HG03565 (cell line): ENCODE measurements at regions not wholly inside any gene's neighbourhood (a gene's known extent, or its start where the extent isn't known, plus 50 kb on each side); places are given as distances from the start of the nearest gene placed in this dataset.

Source experiments
- ATAC-seq: cut with Tn5 transposase; IDR thresholded peaks from one replicate; pipeline ENCODE4 v1.9.1; 2021; ENCODE audit warnings: mild to moderate bottlenecking, moderate library complexity; ENCODE audit not compliant: unreplicated experiment

DNA sequence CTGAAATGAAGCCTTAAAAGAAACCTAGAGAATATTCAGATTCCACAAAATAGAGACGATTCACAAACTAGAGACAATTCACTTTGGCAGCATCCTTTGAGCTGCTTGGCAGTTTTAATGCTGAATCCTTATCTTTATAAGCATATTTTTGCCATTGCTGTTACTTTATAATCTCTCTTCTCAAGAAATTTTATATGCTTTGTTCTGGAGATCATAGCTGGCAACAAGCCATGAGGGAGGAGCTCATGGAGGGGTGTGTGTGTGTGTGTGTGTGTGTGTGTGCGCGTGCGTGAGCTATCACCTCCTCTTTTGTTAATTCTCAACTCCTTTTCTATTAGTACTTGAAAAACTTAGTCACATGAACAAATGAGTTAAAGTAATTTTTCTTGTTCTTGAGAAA lies 495.0 kb upstream of the RGMA start:
- no peak for ATAC-seq

DNA sequence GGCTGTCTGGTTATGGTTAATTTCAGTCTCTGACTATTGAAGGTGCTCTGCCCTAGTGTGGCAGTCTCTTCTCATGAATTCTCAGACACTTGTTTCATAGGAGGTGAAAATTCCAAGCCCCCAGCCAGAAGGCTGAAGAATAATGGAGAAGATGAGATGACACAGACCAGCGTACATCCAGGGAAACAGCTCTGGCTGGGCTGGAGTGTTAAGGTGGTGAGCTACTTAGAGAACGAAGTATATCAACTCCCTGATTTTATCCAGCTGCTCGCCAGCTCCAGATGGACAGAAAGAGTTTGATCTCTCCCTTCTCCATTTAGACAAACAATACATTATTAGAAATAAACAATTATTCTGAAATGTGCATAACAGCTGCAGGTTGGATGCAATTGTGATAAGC lies 494.5 kb upstream of the RGMA start:
- no peak for ATAC-seq

DNA sequence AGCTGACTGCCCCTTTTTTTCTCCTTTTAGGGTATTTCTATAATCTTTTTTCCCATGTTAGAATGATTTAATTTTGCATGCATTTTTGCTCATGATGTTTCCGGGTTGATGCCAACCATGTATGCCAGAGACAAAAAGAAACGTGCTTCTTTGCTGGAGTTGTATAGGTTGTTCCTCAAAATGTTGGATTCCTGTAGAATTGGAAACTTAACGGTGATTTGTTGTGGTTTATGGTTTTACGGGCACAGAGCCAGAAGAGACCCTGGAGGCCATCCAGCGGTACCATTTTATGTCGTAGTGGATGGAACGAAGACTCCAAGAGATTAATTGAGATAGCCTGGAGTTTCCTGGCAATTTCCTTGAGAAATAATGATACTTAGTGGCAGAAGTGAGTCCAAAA lies 481.5 kb upstream of the RGMA start:
- ATAC-seq = no peak

DNA sequence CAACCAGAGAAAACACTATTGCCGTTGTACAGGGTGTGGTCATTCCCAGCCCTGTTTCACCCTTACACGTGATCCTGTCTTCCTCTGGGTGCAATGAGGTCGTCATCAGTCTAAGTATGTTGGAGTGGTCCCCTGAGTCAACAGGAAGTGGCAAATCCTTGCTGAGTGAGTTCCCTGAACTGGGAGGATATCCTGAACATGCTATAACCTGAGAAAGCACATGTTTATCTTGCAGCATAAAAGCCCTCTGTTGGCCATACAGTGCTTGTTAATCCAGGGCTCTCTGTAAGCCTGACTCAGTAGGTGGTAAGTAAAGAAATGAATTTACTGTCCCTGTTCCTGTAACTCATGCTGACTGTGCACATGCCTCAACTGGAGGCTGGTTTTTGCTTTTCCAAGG lies 477.8 kb upstream of the RGMA start:
- no peak for ATAC-seq

DNA sequence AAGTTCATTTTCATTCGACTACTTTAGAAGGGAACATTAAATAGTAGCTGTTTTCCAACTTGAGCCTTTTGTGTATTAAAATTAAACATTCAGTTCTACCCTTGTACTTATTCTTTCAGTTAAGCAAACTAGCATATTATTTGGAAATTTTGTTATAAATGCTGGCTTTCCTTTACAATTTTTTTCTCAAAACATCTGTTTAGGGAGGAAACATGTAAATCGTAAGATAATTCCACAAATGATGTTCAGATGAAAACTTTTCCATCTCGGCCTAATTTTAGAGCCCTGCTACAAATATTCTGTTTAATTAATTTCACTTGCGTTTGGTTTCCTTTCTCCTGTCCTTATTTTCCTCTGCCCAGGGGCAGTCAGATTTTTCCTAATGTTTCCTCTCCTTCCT lies 476.2 kb upstream of the RGMA start:
- ATAC-seq = no peak

DNA sequence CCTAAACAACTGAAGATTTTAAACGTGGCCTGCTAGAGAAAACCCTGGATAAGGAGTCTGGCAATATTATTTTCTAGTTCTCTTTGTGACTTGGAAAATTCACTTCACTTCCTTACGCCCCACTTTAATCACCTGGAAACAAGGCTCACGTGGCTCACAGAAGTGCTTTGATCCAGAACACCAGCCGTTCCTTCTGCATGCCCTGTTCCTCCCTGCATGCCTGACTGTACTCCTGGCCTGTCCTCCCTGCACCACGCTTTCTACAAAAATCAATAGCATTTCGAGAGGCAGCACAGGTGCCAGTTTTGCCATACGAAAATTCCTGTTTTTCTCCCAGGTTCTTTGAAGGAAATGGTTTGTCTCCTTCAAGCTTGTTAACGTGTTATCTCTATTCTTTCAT lies 474.2 kb upstream of the RGMA start:
- no peak for ATAC-seq

DNA sequence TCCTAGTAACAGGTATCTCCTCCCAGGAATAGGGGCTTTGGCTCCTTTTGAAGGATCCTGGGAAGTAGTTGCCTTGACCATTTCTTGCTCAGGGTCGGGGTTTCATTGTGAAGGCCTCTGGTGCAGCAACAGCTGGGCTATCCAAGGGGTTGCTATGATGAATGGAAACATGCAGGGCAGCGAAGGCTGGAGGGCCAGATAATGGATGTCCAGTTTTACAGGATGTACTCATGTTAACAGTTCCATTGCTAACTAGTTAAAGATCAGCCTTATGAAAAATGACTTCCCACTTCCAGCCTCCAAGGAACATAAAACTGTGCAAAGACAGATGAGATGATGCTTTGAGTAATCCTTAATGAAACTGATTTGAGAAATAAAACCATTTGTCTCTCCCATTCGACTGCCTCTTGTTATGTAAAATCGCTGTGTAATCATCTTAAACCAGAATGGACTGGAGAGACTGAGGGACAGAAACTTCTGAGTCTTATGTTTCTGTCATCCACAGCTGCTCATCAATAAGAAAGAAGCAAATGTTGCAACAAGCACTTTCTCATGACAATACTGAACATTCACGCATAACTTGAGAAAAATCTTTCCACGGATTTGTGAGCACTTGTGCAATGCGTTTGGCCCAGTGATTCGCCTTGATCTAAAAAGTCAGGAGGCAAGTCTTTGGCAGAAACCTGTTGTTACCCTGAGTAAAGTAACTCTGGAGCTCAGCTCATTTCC lies 473.5 kb upstream of the RGMA start:
- no peak for ATAC-seq

DNA sequence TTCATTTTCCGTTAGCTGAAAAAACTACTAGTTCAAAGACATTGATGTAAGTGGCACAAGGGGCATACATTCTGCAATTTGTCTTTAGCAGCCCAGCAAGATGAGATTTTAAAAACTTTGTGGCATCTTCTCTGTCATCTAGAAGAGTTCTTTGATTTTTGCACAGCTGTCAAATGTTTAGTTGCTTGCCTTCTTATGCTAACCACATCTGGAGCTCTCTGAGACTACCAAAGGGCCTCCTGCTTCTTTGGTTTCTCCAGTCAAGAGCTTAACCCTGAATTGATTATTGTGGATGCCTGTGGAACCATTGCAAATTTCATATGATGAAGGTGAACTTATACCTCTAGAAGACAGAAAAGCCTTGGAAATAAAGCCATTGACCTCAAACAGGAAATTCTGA lies 468.7 kb upstream of the RGMA start:
- ATAC-seq = no peak

DNA sequence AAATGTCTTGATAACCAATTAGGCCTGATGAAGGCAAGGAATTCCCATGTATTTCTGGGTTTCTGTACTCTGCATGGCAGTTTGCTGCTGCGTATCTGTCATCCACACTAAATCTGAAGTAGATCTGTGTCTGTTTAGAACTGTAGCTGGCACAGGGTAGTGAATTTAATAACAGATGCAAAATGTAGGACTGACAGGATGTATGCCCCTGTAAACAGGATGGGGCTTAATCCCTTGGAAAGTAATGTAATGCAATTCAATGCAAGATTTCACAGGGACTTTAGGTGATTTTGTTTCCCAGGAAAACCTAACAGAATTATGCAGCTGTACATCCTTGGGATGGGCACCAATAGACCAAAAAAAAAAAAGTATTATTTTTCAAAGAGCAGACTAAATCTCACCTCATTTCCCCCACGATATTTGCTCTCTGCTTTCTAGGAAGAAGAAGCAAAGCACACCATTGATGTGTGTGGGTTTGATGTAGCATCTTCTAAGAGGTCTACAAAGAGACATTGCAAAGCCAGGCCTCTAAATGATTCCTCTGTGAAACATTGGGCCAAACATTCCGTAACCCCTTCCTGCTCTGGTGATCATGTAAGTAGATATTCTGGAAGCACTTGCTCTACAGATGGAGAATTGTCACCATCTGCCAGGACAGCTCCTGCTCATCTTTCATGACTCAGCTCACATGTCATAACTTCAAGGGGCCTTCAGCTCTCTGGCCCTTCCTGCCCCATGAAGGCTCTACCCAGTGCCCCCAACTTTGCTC lies 464.3 kb upstream of the RGMA start:
- ATAC-seq = no peak

DNA sequence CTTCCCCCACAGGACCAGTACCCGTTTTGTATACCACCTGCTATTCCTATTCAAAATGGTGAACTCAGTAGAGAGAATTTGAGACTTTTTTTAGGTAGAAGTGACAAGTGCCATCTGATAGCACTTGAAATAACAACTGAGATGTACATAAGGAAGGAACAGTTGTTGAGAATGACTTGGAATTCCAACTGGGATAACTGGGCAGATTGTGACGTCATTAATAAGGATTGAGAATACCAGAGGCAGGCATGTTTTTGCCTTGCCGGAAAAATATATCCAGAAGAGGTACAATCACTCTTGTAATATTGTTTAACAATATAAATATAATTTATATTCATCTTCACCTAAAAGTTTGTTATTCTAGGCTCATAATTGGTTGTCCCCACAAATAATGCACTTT lies 454.1 kb upstream of the RGMA start:
- ATAC-seq = no peak

DNA sequence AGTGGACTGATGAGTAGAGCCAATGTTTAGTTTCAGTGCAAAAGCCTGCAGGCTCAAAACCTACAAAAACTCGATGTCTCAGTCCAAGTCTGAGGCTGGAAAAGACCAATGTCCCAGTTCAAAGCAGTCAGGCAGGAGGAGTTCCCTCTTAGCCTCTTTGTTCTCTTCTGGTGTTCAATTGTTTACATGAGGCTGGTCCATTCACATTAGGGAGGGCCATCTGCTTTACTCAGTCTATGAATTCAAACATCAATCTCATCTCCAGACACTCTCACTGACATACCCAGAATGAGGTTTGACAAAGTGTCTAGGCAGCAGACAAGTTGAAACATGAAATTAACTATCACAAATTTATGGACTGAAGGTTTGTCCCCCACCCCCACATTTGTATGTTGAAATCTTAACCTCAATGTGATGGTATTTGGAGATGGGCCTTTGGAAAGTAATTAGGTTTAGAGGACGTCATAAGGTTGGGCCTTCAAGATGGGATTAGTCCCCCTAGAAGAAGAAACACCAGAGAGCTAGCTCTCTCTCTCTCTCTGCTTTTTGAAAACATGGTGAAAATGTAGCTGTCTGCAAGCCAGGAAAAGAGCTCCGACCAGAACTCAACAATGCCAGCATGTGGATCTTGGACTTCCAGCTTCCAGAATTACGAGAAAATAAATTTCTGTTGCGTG lies 438.5 kb upstream of the RGMA start:
- ATAC-seq = no peak

DNA sequence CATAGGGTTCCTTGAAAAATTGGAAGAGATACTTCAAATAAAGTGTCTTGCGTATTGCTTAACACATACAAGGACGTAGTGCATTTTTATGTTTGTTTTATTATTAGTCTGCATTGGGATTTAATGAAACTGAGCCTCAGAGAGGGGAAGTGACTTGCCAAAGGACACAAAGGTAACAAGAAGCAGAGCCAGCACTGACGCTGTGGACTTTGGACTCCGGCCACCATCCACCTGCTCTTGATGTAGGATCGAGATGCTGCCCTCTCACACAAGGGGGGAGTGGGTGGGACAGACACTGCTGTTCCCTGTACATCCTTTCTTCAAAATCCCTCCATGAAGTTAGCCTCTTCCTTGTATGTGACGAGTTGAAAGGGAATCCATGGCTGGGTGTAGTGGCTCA lies 435.4 kb upstream of the RGMA start:
- ATAC-seq = no peak

DNA sequence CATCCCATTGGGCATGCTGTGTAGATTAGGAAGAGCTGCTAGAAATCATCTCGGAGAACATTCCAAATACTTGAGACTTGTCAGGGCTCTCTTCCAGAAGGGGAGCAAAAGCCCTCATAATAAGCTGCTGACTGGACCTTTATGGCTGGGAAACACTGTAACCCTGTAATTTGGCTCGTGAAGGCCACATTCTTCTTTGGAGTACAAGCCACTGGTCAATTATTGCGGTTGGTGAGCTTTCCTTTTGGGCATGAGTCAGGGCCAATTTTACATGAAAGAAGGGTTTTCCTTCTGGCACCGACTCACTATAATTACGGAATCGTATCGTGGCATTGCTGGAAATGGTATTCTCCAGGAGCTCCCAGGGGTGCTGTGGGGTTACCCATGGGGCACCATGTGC lies 434.5 kb upstream of the RGMA start:
- no peak for ATAC-seq

DNA sequence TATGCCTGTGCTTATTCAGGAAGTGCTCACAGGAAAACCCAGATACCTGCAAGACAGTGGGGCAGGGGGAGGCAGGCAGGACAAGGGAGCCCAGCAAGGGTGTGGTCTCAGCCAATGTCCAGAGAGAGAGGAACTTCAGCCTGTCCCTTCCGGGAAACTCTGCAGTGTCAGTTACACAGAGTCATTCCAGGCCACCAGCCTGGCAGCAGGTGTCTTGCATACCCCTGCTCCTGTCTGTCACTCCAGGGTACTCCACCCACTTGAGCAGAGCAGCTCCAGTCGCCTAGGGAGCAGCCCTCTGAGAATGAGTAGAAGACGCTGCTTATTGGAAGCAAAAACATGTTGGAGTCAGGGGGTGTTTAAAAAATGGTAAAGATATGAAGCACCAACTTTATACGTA lies 431.2 kb upstream of the RGMA start:
- ATAC-seq = no peak

DNA sequence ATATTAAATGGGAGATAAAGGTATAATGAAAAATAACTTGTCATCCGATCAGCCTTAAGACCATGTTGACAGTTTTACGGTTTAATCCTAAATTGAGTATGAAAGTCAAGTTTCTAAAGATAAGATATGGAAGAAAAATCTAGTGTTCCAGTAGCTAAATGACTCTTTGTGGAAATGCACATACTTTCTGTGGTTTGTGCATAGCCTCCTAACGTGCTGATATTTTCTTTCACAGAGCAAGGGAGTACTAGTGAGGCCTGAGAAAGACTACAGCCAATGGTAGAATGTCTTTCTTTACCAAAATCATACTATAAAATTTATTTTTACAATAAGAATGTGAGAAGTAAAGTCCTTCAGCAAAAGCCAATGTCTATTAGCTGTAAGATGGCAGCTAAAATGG lies 430.6 kb upstream of the RGMA start:
- no peak for ATAC-seq

DNA sequence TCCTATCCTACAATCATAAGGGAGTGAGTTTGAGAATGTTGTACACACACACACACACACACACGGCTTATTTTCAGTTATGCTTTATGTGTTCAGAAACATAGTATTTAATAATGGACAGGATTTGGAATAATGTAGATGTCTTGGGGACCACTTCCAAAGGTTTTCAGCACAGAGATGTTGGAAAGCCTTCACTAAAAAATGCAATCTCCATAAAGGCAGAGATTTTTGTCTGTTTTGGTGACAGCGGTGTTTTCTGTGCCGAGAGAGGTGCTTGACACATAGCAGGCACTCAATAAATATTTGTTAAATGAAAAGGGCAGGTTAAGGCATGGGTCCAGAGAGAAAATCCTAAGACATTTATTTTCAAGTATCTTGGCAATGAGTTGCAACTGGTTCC lies 428.2 kb upstream of the RGMA start:
- no peak for ATAC-seq

DNA sequence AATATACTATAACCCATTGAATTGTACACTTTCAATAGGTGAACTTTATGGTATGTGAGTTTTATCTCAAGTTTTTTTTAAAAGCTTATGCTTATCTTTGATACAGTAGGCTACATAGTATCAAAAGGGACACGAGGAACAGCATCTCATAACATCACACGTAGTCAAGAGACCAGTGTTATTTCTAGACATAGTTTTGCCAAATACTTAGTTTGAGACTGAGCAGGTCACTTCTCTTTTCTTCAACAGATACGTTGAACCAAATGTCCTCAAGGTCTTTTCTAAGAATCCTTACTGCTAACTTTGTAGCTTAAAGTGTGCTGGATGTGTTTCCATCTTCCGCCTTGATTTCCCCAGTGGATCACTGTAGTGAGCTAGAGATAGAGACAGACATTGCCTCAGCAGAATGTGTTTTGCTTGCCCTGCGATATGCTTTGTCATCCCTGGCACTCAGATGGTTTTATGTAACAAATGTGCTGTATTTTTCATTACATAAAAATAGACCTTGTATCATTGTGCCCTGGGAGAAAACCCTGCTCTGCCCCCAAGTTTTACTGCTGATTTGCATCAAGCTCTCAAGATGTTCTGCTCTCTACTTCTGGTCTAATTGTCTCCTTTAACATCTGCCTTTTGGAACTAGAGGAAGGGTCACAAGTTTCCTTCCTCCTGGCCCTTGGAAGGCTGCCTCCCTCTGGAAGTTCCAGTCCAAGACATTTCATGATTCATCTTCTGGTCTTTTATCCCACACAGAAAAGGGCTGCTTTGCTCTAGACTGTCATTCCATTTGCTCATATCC lies 426.4 kb upstream of the RGMA start:
- ATAC-seq = no peak

DNA sequence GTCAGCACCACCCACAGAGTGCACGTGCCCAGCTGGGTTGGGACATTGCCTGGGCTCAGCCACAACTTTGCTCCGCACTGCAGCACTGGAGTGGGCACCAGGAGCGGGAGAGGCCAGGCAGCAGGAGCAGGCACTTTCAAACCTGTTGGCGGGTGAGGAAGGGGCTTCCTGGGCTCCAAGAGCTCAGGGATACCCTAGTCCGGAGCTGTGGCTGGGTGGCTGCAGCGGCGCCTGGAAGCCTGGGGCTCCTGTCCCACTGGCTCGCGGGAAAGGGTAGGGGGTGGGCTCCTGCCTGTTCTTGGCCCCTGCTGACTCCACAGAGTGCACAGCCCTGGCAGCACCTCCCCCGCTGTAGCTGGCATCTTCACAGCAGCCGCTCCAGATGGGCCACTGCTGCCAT lies 417.6 kb upstream of the RGMA start:
- ATAC-seq = no peak

DNA sequence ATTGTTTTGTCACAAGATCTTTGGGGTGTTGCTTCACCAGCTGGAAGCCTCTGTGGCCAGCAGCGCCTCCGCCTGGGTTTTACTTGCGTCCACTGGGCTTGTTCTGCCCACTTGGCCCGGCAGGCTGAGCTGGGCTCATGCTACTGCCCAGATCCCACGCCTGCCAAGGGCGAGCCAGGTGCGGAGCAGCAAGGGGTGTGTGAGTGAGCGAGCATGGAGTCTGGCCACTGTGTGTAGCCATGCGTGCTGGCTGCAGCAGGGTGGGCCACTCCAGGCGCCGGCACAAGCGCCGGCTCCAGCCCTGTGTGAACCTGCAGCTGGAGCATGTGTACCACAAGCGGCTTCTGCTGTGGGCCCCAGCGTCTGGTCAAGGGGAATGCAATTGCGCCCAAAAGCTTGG lies 416.5 kb upstream of the RGMA start:
- no peak for ATAC-seq

DNA sequence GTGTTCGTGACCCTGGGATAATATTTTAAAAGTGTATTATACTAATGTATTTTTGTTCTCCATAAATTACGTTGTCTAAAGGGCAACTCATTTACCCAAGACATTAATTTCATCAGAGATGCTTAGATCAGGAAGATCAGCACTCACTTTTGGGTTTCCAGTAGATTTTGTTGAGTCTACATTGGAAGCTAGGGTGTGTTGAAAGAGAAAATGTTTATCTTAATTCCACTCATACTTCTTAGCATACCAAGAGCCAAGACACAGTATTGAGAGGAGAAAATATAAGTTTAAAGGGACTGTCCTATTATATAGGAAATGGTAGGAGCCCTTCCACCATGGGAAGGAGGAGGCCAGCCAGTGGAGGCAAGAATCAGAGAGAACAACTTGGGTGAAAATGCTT lies 412.9 kb upstream of the RGMA start:
- ATAC-seq = no peak

DNA sequence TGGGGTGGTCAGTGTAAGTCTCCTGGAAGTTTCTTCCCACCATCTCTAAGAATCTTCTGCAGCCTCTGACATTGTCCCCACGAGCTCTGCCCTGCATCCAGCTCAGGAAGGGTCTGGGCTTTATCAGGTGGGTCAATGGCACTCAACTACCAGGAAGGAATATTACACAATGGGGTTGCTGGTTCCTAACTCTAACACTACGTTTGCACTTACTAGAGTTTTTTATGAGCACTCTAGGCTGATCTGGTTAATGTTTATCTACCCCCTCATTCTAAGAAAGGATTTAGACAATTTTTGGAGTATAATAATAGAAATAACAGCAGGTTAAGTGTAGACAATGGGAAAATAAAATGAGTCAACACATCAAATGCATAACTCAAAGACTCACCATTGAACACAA lies 411.1 kb upstream of the RGMA start:
- no peak for ATAC-seq
